ENCODE measurements at regions not wholly inside any gene's neighbourhood (a gene's known extent, or its start where the extent isn't known, plus 50 kb on each side); places are given as distances from the start of the nearest gene placed in this dataset.

DNA sequence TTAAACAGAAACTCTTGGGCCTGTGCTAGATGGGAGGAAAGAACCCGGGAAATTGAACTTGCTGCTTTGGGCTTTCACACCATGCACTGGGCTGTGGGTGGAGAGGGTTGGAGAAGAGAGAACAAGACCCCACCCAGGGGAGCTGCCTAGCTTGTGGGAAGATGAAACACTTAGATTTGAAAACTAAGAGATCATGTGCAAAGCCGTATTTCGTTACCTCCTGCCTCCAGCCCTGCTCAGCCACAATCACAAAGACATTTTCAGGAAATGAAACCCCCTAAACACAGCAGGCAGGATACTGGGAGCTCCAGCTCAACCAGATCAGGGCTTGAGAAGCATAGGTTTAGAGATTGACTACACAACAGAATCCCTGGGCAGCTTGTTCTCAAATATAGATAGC is 183.0 kb upstream of the C2CD4B start:
- TF ChIP-seq TAF1 (IDR thresholded peaks at IDR 0.05; ENCODE audit: low read depth) (no peak), RAD21 (conservative IDR thresholded peaks at IDR 0.05) (no peak), REST (IDR thresholded peaks at IDR 0.05; ENCODE audit: borderline replicate concordance) (no peak), POLR2AphosphoS5 (IDR thresholded peaks at IDR 0.05) (no peak), SMC3 (conservative IDR thresholded peaks at IDR 0.05; ENCODE audit: poor library complexity) (no peak), EP300 (conservative IDR thresholded peaks at IDR 0.05; ENCODE audit: poor library complexity, severe bottlenecking) (no peak), MXI1 (conservative IDR thresholded peaks at IDR 0.05; ENCODE audit: poor library complexity, severe bottlenecking) (no peak), EZH2 (IDR thresholded peaks at IDR 0.05; ENCODE audit: borderline replicate concordance, insufficient read depth, low read length, poor library complexity, severe bottlenecking) (no peak)
- TF ChIP-seq, protein P1, sequence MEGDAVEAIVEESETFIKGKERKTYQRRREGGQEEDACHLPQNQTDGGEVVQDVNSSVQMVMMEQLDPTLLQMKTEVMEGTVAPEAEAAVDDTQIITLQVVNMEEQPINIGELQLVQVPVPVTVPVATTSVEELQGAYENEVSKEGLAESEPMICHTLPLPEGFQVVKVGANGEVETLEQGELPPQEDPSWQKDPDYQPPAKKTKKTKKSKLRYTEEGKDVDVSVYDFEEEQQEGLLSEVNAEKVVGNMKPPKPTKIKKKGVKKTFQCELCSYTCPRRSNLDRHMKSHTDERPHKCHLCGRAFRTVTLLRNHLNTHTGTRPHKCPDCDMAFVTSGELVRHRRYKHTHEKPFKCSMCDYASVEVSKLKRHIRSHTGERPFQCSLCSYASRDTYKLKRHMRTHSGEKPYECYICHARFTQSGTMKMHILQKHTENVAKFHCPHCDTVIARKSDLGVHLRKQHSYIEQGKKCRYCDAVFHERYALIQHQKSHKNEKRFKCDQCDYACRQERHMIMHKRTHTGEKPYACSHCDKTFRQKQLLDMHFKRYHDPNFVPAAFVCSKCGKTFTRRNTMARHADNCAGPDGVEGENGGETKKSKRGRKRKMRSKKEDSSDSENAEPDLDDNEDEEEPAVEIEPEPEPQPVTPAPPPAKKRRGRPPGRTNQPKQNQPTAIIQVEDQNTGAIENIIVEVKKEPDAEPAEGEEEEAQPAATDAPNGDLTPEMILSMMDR (IDR thresholded peaks at IDR 0.05; ENCODE audit: poor library complexity, severe bottlenecking) = no peak
- H2AFZ ChIP-seq (ENCODE audit: low read depth, low read length) = no peak overlapping the region
- no peaks in the 10 kb centered on the region for H3K79me2 ChIP-seq (replicated peaks; ENCODE audit: insufficient read depth, low read length)
- H3F3A ChIP-seq (ENCODE audit: insufficient read depth, low read length, poor library complexity, severe bottlenecking) = no peaks in the 10 kb centered on the region
- H3K9me3 ChIP-seq (ENCODE audit: low read length) = no peaks in the 10 kb centered on the region
- H3K36me3 ChIP-seq (ENCODE audit: insufficient read depth, low read length) = no peaks in the 10 kb centered on the region
- H3K9me2 ChIP-seq (ENCODE audit: insufficient read depth, low read length) = no peaks in the 10 kb centered on the region
- H3K27ac ChIP-seq (ENCODE audit: low read length) = no peak overlapping the region
- no peak overlapping the region for H3K9ac ChIP-seq (ENCODE audit: low read length)
- no peak overlapping the region for H3K4me3 ChIP-seq (ENCODE audit: low read length)
- no peaks in the 10 kb centered on the region for H4K20me1 ChIP-seq (ENCODE audit: insufficient read depth)
- H3K4me2 ChIP-seq (ENCODE audit: low read length) = no peak overlapping the region
- H3K27me3 ChIP-seq (ENCODE audit: insufficient read depth, low read depth, low read length) = no peaks in the 10 kb centered on the region

DNA sequence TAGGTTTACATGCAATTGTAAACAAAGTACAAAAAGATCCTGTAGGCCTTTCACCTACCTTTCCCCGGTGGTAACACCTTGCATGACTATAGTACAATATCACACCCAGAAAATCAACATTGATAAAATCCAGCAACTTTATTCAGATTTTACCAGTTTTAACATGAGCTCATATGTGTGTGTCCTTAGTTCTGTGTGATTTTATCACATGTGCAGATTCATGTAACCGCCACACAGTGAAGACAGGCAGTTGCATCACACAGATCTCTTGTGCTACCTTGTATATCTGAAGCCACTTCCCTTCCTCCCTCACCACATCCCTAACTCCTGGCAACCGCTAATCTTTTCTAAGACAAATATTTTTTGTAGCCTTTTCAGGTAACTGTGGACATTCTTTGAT is 183.5 kb upstream of the C2CD4B start:
- Histone ChIP-seq H3K27me3 (ENCODE audit: insufficient read depth, low read depth, low read length) (no peaks in the 10 kb centered on the region), H3K9me3 (ENCODE audit: low read length) (no peaks in the 10 kb centered on the region), H3K9ac (ENCODE audit: low read length) (no peak overlapping the region), H3K4me3 (ENCODE audit: low read length) (no peak overlapping the region), H3K79me2 (replicated peaks; ENCODE audit: insufficient read depth, low read length) (no peaks in the 10 kb centered on the region), H3K27ac (ENCODE audit: low read length) (no peak overlapping the region), H3K4me2 (ENCODE audit: low read length) (no peak overlapping the region), H3K36me3 (ENCODE audit: insufficient read depth, low read length) (no peaks in the 10 kb centered on the region), H4K20me1 (ENCODE audit: insufficient read depth) (no peaks in the 10 kb centered on the region), H3K9me2 (ENCODE audit: insufficient read depth, low read length) (no peaks in the 10 kb centered on the region), H3F3A (ENCODE audit: insufficient read depth, low read length, poor library complexity, severe bottlenecking) (no peaks in the 10 kb centered on the region), H2AFZ (ENCODE audit: low read depth, low read length) (no peak overlapping the region)
- TF ChIP-seq POLR2AphosphoS5 (IDR thresholded peaks at IDR 0.05) = no peak

GRCh38 chr15:62352817-62353216 is 187.7 kb upstream of the C2CD4B start:
- Histone ChIP-seq H3K36me3 (ENCODE audit: insufficient read depth, low read length) (no peaks in the 10 kb centered on the region), H2AFZ (ENCODE audit: low read depth, low read length) (no peak overlapping the region), H3K27me3 (ENCODE audit: insufficient read depth, low read depth, low read length) (no peaks in the 10 kb centered on the region)

More at GRCh38 chr15:62352817-62353216, 187.7 kb upstream of the C2CD4B start:
- Histone ChIP-seq H3K4me2 (ENCODE audit: low read length) (no peak overlapping the region), H3K79me2 (replicated peaks; ENCODE audit: insufficient read depth, low read length) (no peaks in the 10 kb centered on the region), H3K9me2 (ENCODE audit: insufficient read depth, low read length) (no peaks in the 10 kb centered on the region), H3F3A (ENCODE audit: insufficient read depth, low read length, poor library complexity, severe bottlenecking) (no peaks in the 10 kb centered on the region), H3K9me3 (ENCODE audit: low read length) (no peaks in the 10 kb centered on the region), H3K9ac (ENCODE audit: low read length) (no peak overlapping the region), H3K4me3 (ENCODE audit: low read length) (no peak overlapping the region), H3K27ac (ENCODE audit: low read length) (no peak overlapping the region), H4K20me1 (ENCODE audit: insufficient read depth) (no peaks in the 10 kb centered on the region)
- TF ChIP-seq EZH2 (IDR thresholded peaks at IDR 0.05; ENCODE audit: borderline replicate concordance, insufficient read depth, low read length, poor library complexity, severe bottlenecking) (no peak), EP300 (conservative IDR thresholded peaks at IDR 0.05; ENCODE audit: poor library complexity, severe bottlenecking) (no peak), RAD21 (conservative IDR thresholded peaks at IDR 0.05) (no peak), POLR2AphosphoS5 (IDR thresholded peaks at IDR 0.05) (no peak), SMC3 (conservative IDR thresholded peaks at IDR 0.05; ENCODE audit: poor library complexity) (no peak), TAF1 (IDR thresholded peaks at IDR 0.05; ENCODE audit: low read depth) (no peak), MXI1 (conservative IDR thresholded peaks at IDR 0.05; ENCODE audit: poor library complexity, severe bottlenecking) (no peak), REST (IDR thresholded peaks at IDR 0.05; ENCODE audit: borderline replicate concordance) (no peak)
- TF ChIP-seq, protein P1 (IDR thresholded peaks at IDR 0.05; ENCODE audit: poor library complexity, severe bottlenecking) = no peak
